ENCODE measurements at regions not wholly inside any gene's neighbourhood (a gene's known extent, or its start where the extent isn't known, plus 50 kb on each side); places are given as distances from the start of the nearest gene placed in this dataset.

- WGBS, 2 donors (ENCODE audit: low coverage in 1 of 2): 76% methylated on average over 3 of the region's 7 CpGs; no CpG with 5 or more reads in 1 of the 2 donors
- H3K36me3 ChIP-seq: no peaks in the 10 kb centered on the region
- no peak for ATAC-seq
Observed at GRCh38 chr15:31169558-31169957, 68.0 kb upstream of the TRPM1 start.

DNA sequence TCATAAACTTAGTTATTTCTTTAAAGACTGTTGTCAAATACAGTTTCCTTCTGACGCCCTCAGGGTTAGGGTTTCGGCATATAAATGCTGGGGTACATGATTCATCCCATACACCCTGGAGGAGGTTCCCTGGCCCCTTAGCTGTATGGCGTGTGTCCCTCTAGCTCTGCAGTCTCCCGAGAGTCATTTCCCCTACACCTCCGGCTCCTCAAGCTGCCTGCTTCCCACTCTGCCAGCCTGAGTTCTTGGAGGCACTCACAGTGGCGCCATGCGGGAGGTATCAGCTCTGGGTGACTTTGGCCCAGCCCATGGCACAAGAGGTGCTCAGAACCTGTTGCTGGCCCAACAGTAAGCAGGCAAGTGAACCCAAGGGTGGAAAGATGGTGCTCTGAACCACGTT is 70.2 kb upstream of the TRPM1 start:
- no peaks in the 10 kb centered on the region for H3K27me3 ChIP-seq
- H3K4me3 ChIP-seq: no peak overlapping the region
- TF ChIP-seq POLR2A (IDR thresholded peaks at IDR 0.05): no peak
- no peak for TF ChIP-seq EP300 (IDR thresholded peaks at IDR 0.05)
- H3K36me3 ChIP-seq: no peaks in the 10 kb centered on the region
- no peak overlapping the region for H3K27ac ChIP-seq
- no peaks in the 10 kb centered on the region for H3K9me3 ChIP-seq
- no peaks in the 10 kb centered on the region for H3K4me1 ChIP-seq
- WGBS, 2 donors (ENCODE audit: low coverage in 1 of 2): 82 to 100% methylated on average over 1 to 3 of the region's 8 CpGs
- ATAC-seq: no peak

More at GRCh38 chr15:31169558-31169957, 68.0 kb upstream of the TRPM1 start:
- H3K4me3 ChIP-seq: no peak overlapping the region
- no peaks in the 10 kb centered on the region for H3K27me3 ChIP-seq
- no peaks in the 10 kb centered on the region for H3K9me3 ChIP-seq
- H3K4me1 ChIP-seq: no peaks in the 10 kb centered on the region
- no peak for TF ChIP-seq POLR2AphosphoS5 (IDR thresholded peaks at IDR 0.05)
- no peak for TF ChIP-seq EP300 (IDR thresholded peaks at IDR 0.05)
- no peak for TF ChIP-seq POLR2A (IDR thresholded peaks at IDR 0.05)
- no peak for TF ChIP-seq CTCF (IDR thresholded peaks at IDR 0.05)
- H3K27ac ChIP-seq: no peak overlapping the region

GRCh38 chr15:31172606-31173005 is 71.1 kb upstream of the TRPM1 start:
- Histone ChIP-seq H3K36me3 (no peaks in the 10 kb centered on the region), H3K4me3 (no peak overlapping the region), H3K27ac (no peak overlapping the region), H3K27me3 (no peaks in the 10 kb centered on the region), H3K4me1 (no peaks in the 10 kb centered on the region), H3K9me3 (no peaks in the 10 kb centered on the region)
- no peak for TF ChIP-seq POLR2AphosphoS5 (IDR thresholded peaks at IDR 0.05)
- no peak for TF ChIP-seq EP300 (IDR thresholded peaks at IDR 0.05)
- no peak for TF ChIP-seq POLR2A (IDR thresholded peaks at IDR 0.05)
- no peak for TF ChIP-seq CTCF (IDR thresholded peaks at IDR 0.05)
- ATAC-seq: no peak
- WGBS, 2 donors (ENCODE audit: low coverage in 1 of 2): 80% methylated on average over 1 of the region's 6 CpGs; no CpG with 5 or more reads in 1 of the 2 donors

DNA sequence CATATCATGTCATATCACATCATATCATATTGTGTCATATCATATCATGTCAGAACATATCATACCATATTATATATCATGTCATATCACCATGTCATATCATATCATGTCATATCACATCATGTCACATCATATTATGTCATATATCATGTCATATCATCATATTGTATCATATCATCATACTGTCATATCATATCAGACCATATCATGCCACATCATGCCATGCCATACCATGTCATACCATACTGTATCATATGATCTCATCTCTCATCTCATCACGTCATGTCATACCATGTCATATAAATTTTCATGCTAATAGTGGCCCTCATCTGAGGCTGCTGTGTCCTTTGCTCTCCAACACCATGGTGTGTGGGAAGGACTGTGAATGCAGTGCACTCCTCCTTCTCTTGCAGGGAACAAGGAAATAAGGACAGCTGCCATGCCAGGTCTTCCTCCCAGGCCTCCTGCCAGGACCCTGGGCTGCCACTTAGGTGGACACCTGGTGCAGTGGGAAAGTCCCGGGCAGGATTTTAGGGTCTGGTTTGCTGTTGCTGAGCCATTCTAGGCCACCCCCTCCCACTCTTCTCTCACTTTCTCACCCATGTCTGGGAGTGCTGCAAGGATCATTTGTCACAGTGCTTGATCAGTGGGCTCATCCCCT is 72.4 kb upstream of the TRPM1 start:
- 87 to 92% methylated on average over 1 of the region's 2 CpGs for WGBS, 2 donors (ENCODE audit: low coverage in 1 of 2)
- H3K36me3 ChIP-seq: no peaks in the 10 kb centered on the region
- H3K27me3 ChIP-seq: no peaks in the 10 kb centered on the region
- TF ChIP-seq POLR2A (IDR thresholded peaks at IDR 0.05) (no peak), CTCF (IDR thresholded peaks at IDR 0.05) (no peak), POLR2AphosphoS5 (IDR thresholded peaks at IDR 0.05) (no peak), EP300 (IDR thresholded peaks at IDR 0.05) (no peak)
- H3K4me1 ChIP-seq: no peaks in the 10 kb centered on the region
- H3K4me3 ChIP-seq: no peak overlapping the region
- no peaks in the 10 kb centered on the region for H3K9me3 ChIP-seq
- H3K27ac ChIP-seq: no peak overlapping the region
- ATAC-seq: no peak

GRCh38 chr15:31175484-31175883 is 74.0 kb upstream of the TRPM1 start:
- no peak overlapping the region for H3K4me3 ChIP-seq
- ATAC-seq: no peak
- H3K4me1 ChIP-seq: no peaks in the 10 kb centered on the region
- no peaks in the 10 kb centered on the region for H3K36me3 ChIP-seq
- no peaks in the 10 kb centered on the region for H3K27me3 ChIP-seq
- H3K27ac ChIP-seq: no peak overlapping the region
- 81 to 100% methylated on average over 3 to 4 of the region's 9 CpGs for WGBS, 2 donors (ENCODE audit: low coverage in 1 of 2)
- peaks cover 0 to 12% (median 0%) of the 10 kb centered on the region in 3 donors for H3K9me3 ChIP-seq
- TF ChIP-seq POLR2AphosphoS5 (IDR thresholded peaks at IDR 0.05): no peak
- no peak for TF ChIP-seq EP300 (IDR thresholded peaks at IDR 0.05)
- TF ChIP-seq POLR2A (IDR thresholded peaks at IDR 0.05): no peak
- no peak for TF ChIP-seq CTCF (IDR thresholded peaks at IDR 0.05)
